Hepatocyte (in vitro differentiated cells): ENCODE measurements at regions not wholly inside any gene's neighbourhood (a gene's known extent, or its start where the extent isn't known, plus 50 kb on each side); places are given as distances from the start of the nearest gene placed in this dataset.

Source experiments
- DNase-seq: peaks from one replicate; pipeline ENCODE4 v3.0.0-alpha.2; 2016; ENCODE audit warnings: low spot score
- H2AFZ ChIP-seq: fragments of 200-600 bp; sonication (generic); 2 replicates; pipeline ENCODE4 v1.6.0; 2016; ENCODE audit warnings: antibody characterized with exemption, mild to moderate bottlenecking
- H3K27ac ChIP-seq: fragments of 200-600 bp; sonication (generic); 2 replicates; pipeline ENCODE4 v1.5.1; 2016; ENCODE audit warnings: mild to moderate bottlenecking
- H3K27me3 ChIP-seq: fragments of 200-600 bp; sonication (generic); 2 replicates; pipeline ENCODE4 v1.6.1; 2016
- H3K36me3 ChIP-seq: fragments of 200-600 bp; sonication (generic); replicated peaks from 2 replicates; pipeline ENCODE4 v1.5.1; 2016; ENCODE audit warnings: low read depth; ENCODE audit not compliant: insufficient read depth
- H3K4me1 ChIP-seq: fragments of 200-600 bp; sonication (generic); 2 replicates; pipeline ENCODE4 v1.5.1; 2016; ENCODE audit warnings: mild to moderate bottlenecking, moderate library complexity; ENCODE audit not compliant: insufficient read depth
- H3K4me2 ChIP-seq: fragments of 200-600 bp; sonication (generic); 2 replicates; pipeline ENCODE4 v1.6.0; 2016
- H3K4me3 ChIP-seq: fragments of 200-600 bp; sonication (generic); 2 replicates; pipeline ENCODE4 v1.5.1; 2016; ENCODE audit warnings: mild to moderate bottlenecking
- H3K79me2 ChIP-seq: fragments of 200-600 bp; sonication (generic); 2 replicates; pipeline ENCODE4 v1.6.0; 2017; ENCODE audit warnings: mild to moderate bottlenecking
- H3K9me2 ChIP-seq: fragments of 200-600 bp; sonication (generic); replicated peaks from 2 replicates; pipeline ENCODE4 v1.6.0; 2017; ENCODE audit warnings: mild to moderate bottlenecking; ENCODE audit not compliant: insufficient read depth
- H3K9me3 ChIP-seq: fragments of 200-600 bp; sonication (generic); 2 replicates; pipeline ENCODE4 v1.5.1; 2016; ENCODE audit warnings: low read depth, mild to moderate bottlenecking
- H4K20me1 ChIP-seq: fragments of 200-600 bp; sonication (generic); 2 replicates; pipeline ENCODE4 v1.6.0; 2016; ENCODE audit warnings: mild to moderate bottlenecking; ENCODE audit not compliant: insufficient read depth, poor library complexity, severe bottlenecking
- EZH2 ChIP-seq: fragments of 200-600 bp; sonication (generic); IDR thresholded peaks from 2 replicates; pipeline ENCODE4 v1.6.1; 2016; ENCODE audit warnings: antibody characterized with exemption, mild to moderate bottlenecking, borderline replicate concordance
- EZH2phosphoT487 ChIP-seq: fragments of 200-600 bp; sonication (generic); IDR thresholded peaks from one replicate; pipeline ENCODE4 v1.6.1; 2018; ENCODE audit warnings: antibody characterized with exemption, mild to moderate bottlenecking, low read depth, moderate library complexity; ENCODE audit not compliant: unreplicated experiment, severe bottlenecking
- WGBS: methylation state at CpG from one replicate; pipeline ENCODE4 v1.1.6; 2016; ENCODE audit warnings: low lambda C conversion rate; ENCODE audit errors: missing lambda C conversion rate; 5-methylcytosine and 5-hydroxymethylcytosine counted together
- TF ChIP-seq, protein P1 (sequence below): fragments of 200-600 bp; sonication (generic); IDR thresholded peaks from 2 replicates; pipeline ENCODE4 v1.5.1; 2016; ENCODE audit warnings: antibody characterized with exemption, mild to moderate bottlenecking; ENCODE audit not compliant: poor library complexity

DNA sequence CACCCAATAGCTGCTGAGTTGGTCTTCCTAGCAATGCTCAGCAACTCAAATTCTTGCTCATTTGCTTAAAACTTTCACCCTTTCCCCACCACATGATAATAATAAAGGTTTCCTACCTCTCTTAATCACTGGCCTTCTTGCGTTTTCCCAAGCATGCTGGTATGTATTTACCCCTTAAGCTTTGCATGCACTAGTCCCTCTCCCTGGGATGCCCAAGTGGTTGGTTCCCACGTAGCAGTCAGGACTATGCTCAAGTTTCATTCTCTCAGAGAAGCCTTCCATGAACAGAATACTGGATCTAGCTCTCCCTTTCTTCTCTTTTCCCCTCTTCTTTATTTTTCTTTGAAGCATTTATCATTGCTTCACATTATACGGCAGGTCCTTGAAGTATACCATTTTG is 108.8 kb downstream of the KBTBD8 start:
- no peak overlapping the region for H3K27ac ChIP-seq
- no peaks in the 10 kb centered on the region for H3K79me2 ChIP-seq
- H3K9me3 ChIP-seq, result no peaks in the 10 kb centered on the region
- no peak for TF ChIP-seq EZH2phosphoT487
- no peak for TF ChIP-seq EZH2
- TF ChIP-seq, protein P1, sequence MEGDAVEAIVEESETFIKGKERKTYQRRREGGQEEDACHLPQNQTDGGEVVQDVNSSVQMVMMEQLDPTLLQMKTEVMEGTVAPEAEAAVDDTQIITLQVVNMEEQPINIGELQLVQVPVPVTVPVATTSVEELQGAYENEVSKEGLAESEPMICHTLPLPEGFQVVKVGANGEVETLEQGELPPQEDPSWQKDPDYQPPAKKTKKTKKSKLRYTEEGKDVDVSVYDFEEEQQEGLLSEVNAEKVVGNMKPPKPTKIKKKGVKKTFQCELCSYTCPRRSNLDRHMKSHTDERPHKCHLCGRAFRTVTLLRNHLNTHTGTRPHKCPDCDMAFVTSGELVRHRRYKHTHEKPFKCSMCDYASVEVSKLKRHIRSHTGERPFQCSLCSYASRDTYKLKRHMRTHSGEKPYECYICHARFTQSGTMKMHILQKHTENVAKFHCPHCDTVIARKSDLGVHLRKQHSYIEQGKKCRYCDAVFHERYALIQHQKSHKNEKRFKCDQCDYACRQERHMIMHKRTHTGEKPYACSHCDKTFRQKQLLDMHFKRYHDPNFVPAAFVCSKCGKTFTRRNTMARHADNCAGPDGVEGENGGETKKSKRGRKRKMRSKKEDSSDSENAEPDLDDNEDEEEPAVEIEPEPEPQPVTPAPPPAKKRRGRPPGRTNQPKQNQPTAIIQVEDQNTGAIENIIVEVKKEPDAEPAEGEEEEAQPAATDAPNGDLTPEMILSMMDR, result no peak
- no peak for DNase-seq
- H3K27me3 ChIP-seq, result no peaks in the 10 kb centered on the region
- H3K4me1 ChIP-seq, result no peaks in the 10 kb centered on the region
- H3K4me3 ChIP-seq, result no peak overlapping the region
- WGBS, result 60% methylated on average over 3 of the region's 3 CpGs
- H3K36me3 ChIP-seq, result no peaks in the 10 kb centered on the region
- H3K9me2 ChIP-seq, result no peaks in the 10 kb centered on the region
- no peak overlapping the region for H2AFZ ChIP-seq
- H3K4me2 ChIP-seq, result no peak overlapping the region
- H4K20me1 ChIP-seq, result no peaks in the 10 kb centered on the region

DNA sequence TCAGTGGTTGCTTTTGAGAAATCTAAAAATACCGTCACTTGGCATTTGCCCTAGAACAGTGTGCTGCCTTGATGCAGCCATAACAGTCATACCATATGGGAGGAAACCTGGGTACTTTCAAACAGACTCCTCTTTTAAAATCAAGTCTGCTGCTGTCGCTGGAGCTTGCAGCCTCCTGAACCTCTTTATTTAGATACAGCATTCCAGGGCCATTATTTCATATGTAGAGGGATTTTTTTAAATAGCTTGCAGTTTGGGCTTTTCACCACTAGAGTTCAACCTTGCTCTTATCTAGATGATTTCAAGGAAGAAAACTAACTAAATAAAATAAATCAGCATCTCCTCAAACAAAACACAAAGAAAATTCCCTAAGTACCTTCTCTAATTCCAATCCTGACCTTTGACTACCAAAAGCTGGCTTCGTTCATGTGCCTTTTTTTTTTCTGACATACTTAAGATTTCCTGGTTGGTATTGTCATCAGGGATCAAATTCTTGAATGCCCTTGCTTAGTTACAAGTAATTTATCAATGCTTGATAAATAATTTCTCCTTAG is 111.6 kb downstream of the KBTBD8 start:
- Histone ChIP-seq H3K4me3 (no peak overlapping the region), H3K9me2 (no peaks in the 10 kb centered on the region), H2AFZ (no peak overlapping the region), H3K79me2 (no peaks in the 10 kb centered on the region), H3K9me3 (no peaks in the 10 kb centered on the region), H4K20me1 (no peaks in the 10 kb centered on the region), H3K4me1 (no peaks in the 10 kb centered on the region), H3K36me3 (no peaks in the 10 kb centered on the region), H3K4me2 (no peak overlapping the region), H3K27ac (no peak overlapping the region), H3K27me3 (no peaks in the 10 kb centered on the region)
- DNase-seq, result peak; percentile 82
- 29% methylated on average over 3 of the region's 3 CpGs for WGBS
- TF ChIP-seq, protein P1, result peak; percentile 75
- no peak for TF ChIP-seq EZH2phosphoT487

DNA sequence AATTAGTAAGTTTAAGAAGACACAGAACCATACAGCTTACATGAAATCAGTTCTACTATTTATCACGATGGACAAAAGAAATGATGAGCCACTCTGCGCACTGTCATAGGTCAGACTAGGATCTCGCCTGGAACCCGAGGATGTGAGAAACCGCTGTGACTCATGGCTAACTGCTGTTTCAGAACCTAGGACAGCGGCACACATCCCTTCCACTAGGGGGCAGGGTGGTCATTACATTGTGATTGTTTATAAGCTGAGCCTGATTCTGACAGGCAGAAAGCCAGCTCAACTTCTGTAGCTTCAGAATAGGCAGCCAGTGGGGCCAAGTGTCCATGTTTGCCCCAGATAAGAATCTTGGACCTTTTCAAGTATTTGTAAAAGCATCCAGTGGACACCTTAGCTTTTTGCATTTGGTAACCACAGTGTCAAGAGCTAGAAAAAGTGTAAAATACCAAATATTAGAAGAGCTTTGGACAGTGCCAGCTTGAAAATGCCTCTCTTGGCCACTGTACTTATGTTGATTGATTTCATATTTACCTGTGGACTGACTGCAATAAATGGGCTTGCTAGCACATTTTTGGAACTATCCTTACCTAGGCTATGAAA is 115.8 kb downstream of the KBTBD8 start:
- H3K9me3 ChIP-seq, result no peaks in the 10 kb centered on the region
- H3K4me3 ChIP-seq, result no peak overlapping the region
- no peaks in the 10 kb centered on the region for H3K36me3 ChIP-seq
- H3K27ac ChIP-seq, result no peak overlapping the region
- no peak overlapping the region for H2AFZ ChIP-seq
- peak; percentile 91 for DNase-seq
- H3K79me2 ChIP-seq, result no peaks in the 10 kb centered on the region
- WGBS, result 8% methylated on average over 6 of the region's 6 CpGs
- no peaks in the 10 kb centered on the region for H4K20me1 ChIP-seq
- no peak overlapping the region for H3K4me2 ChIP-seq
- no peaks in the 10 kb centered on the region for H3K27me3 ChIP-seq
- H3K4me1 ChIP-seq, result no peaks in the 10 kb centered on the region
- TF ChIP-seq, protein P1, result peak; percentile 98
- TF ChIP-seq EZH2, result no peak
- H3K9me2 ChIP-seq, result no peaks in the 10 kb centered on the region

DNA sequence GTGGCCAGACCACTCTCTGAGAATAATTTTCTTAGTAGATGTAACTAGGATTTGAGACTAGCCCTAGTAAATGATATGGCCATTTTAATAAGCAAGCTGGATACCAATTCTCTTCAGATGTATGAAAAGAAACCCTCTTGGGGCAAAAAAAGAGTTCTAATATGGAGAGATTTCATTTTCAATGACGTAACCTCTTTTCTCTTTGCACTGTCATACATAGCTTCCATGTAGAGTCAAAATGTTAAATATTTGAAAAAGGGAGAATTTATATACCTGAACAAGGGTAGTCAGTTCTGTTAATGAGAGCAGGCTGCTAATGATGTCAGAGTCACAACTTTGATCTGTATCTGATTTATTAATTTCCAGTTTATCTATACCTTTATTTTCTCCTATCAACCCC is 120.0 kb downstream of the KBTBD8 start:
- H3K9me2 ChIP-seq, result no peaks in the 10 kb centered on the region
- H3K4me3 ChIP-seq, result no peak overlapping the region
- no peaks in the 10 kb centered on the region for H4K20me1 ChIP-seq
- H3K36me3 ChIP-seq, result no peaks in the 10 kb centered on the region
- H3K27me3 ChIP-seq, result no peaks in the 10 kb centered on the region
- H3K4me2 ChIP-seq, result no peak overlapping the region
- no peak for DNase-seq
- H3K4me1 ChIP-seq, result no peaks in the 10 kb centered on the region
- no peaks in the 10 kb centered on the region for H3K79me2 ChIP-seq
- H3K9me3 ChIP-seq, result no peaks in the 10 kb centered on the region
- H3K27ac ChIP-seq, result no peak overlapping the region
- TF ChIP-seq EZH2phosphoT487 (no peak), EZH2 (no peak)
- TF ChIP-seq, protein P1, result no peak
- WGBS, result 88% methylated on average over 1 of the region's 1 CpG
- H2AFZ ChIP-seq, result no peak overlapping the region
